ENCODE measurements at regions not wholly inside any gene's neighbourhood (a gene's known extent, or its start where the extent isn't known, plus 50 kb on each side); places are given as distances from the start of the nearest gene placed in this dataset.

DNA sequence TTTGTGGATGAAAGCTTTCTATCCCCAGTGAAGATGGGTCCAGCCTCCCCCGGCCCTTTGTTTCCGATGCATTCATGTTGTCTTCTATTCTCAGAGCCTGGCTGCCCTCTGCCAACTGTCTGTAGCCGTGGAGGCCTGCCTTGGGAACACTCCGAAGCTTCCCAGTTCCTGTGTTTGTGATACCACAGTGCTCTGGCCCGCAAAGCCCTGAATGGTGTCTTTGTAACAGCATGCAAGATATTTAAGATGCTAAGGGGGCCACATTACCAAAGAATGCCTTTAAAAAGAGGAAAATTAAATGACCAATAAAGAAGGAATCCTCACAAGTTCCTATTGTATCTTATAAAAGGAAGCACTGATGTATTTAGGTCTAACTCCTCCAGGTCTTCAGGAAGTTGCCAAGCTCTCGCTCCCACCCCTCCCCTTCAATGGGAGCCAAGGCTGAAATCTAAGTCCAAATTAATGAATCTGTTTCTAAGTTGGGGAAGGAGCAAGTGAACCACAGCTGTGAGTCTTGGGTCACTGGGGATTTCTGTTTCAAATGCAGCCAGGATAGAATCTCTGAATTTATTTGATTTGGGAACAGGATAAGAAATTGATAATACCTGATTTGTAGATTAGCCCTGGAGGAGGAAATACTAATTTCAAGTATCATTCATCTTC is 596.1 kb downstream of the QKI start:
- H3K36me3 ChIP-seq (ENCODE audit: insufficient read depth, low read length): no peaks in the 10 kb centered on the region
- intact Hi-C loops (cut with DNase I, micrococcal nuclease): no loop called here
- peaks cover 0 to 3% of the 10 kb centered on the region in 2 experiments for H3K9me3 ChIP-seq (ENCODE audit: control insufficient read depth in 1 of 2, insufficient read depth in 1 of 2, low read length in 2 of 2)
- H3K4me3 Mint-ChIP-seq: no peak overlapping the region
- TF ChIP-seq CTCF (IDR thresholded peaks at IDR 0.05): no peak
- H3K4me3 ChIP-seq (ENCODE audit: low read length): no peak overlapping the region
- H3K9me3 Mint-ChIP-seq: peaks cover 5% of the 10 kb centered on the region
- ATAC-seq (ENCODE audit: poor library complexity) (no peak), DNase-seq (no peak)
- no peaks in the 10 kb centered on the region for H3K36me3 Mint-ChIP-seq (ENCODE audit: low read depth)
- H3K27ac ChIP-seq (ENCODE audit: low read depth in 1 of 2, low read length in 2 of 2): no peak overlapping the region
- H3K27me3 ChIP-seq (ENCODE audit: control insufficient read depth in 1 of 2, insufficient read depth in 2 of 2, low read length in 2 of 2): no peaks in the 10 kb centered on the region
- no peaks in the 10 kb centered on the region for H3K27me3 Mint-ChIP-seq
- no peaks in the 10 kb centered on the region for H3K4me1 ChIP-seq (ENCODE audit: insufficient read depth, low read length)
- no peaks in the 10 kb centered on the region for H3K4me1 Mint-ChIP-seq (ENCODE audit: low read depth)
- H3K27ac Mint-ChIP-seq: no peak overlapping the region
- ChIA-PET POLR2A (no interaction called here), CTCF (no interaction called here)

DNA sequence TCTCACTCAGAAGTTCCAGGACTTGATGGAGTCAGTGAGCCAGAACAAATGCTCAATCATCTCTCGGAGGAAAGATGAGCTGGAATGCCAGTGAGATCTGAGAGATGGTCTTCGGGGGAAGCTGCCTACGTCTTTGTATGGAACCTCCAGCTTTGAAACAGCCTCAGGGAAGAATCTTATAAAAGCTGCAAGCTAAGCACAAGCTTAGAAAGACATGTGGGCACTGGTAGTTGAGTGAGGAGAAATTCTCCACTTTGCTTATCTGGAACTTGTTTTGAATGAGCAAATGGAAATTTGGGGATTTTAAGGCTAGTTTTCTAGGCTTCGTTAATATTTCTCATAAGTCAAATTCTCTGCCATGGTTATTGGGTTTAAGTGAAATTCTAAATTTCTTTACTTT is 594.4 kb downstream of the QKI start:
- POLR2A ChIA-PET: no interaction called here
- no peak for DNase-seq

DNA sequence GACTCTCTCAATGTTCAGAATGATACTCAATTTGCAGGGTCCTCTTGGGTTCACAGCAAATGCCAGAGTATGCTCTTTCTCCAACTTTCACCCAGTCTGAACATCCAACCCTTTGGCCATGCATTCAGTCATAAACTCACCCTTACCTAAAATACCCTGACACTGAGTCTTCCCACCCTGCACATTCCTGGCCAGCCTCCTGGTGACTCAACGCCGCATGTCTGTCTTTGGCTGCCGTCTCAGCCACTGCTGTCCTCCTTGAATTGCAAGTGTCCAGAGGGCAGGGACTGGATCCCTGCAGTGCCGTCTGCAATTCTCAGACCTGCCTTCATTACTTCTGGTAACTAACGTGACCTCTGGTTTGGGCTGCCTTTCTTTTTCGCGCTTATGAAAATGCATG is 593.4 kb downstream of the QKI start:
- Histone ChIP-seq H3K27me3 (ENCODE audit: control insufficient read depth in 1 of 2, insufficient read depth in 2 of 2, low read length in 2 of 2) (no peaks in the 10 kb centered on the region), H3K9me3 (ENCODE audit: control insufficient read depth in 1 of 2, insufficient read depth in 1 of 2, low read length in 2 of 2) (peaks cover 0 to 3% of the 10 kb centered on the region in 2 experiments), H3K4me1 (ENCODE audit: insufficient read depth, low read length) (no peaks in the 10 kb centered on the region), H3K4me3 (ENCODE audit: low read length) (no peak overlapping the region), H3K27ac (ENCODE audit: low read depth in 1 of 2, low read length in 2 of 2) (no peak overlapping the region), H3K36me3 (ENCODE audit: insufficient read depth, low read length) (no peaks in the 10 kb centered on the region)
- POLR2A ChIA-PET: no interaction called here
- H3K4me1 Mint-ChIP-seq (ENCODE audit: low read depth): no peaks in the 10 kb centered on the region
- H3K4me3 Mint-ChIP-seq: no peak overlapping the region
- intact Hi-C loops (cut with DNase I, micrococcal nuclease): no loop called here
- no peak overlapping the region for H3K27ac Mint-ChIP-seq
- DNase-seq (no peak), ATAC-seq (ENCODE audit: poor library complexity) (no peak)
- no peaks in the 10 kb centered on the region for H3K36me3 Mint-ChIP-seq (ENCODE audit: low read depth)
- CTCF ChIA-PET: no interaction called here
- H3K27me3 Mint-ChIP-seq: no peaks in the 10 kb centered on the region
- peaks cover 5% of the 10 kb centered on the region for H3K9me3 Mint-ChIP-seq
- no peak for TF ChIP-seq CTCF (IDR thresholded peaks at IDR 0.05)

More for the DNA sequence above, 594.4 kb downstream of the QKI start:
- Mint-ChIP-seq H3K27ac (no peak overlapping the region), H3K36me3 (ENCODE audit: low read depth) (no peaks in the 10 kb centered on the region), H3K9me3 (peaks cover 5% of the 10 kb centered on the region), H3K27me3 (no peaks in the 10 kb centered on the region), H3K4me1 (ENCODE audit: low read depth) (no peaks in the 10 kb centered on the region), H3K4me3 (no peak overlapping the region)
- CTCF ChIA-PET: no interaction called here
- no peak for ATAC-seq (ENCODE audit: poor library complexity)
- TF ChIP-seq CTCF (IDR thresholded peaks at IDR 0.05): no peak
- intact Hi-C loops (cut with DNase I, micrococcal nuclease): no loop called here
- Histone ChIP-seq H3K9me3 (ENCODE audit: control insufficient read depth in 1 of 2, insufficient read depth in 1 of 2, low read length in 2 of 2) (peaks cover 0 to 3% of the 10 kb centered on the region in 2 experiments), H3K27ac (ENCODE audit: low read depth in 1 of 2, low read length in 2 of 2) (no peak overlapping the region), H3K27me3 (ENCODE audit: control insufficient read depth in 1 of 2, insufficient read depth in 2 of 2, low read length in 2 of 2) (no peaks in the 10 kb centered on the region), H3K4me1 (ENCODE audit: insufficient read depth, low read length) (no peaks in the 10 kb centered on the region), H3K36me3 (ENCODE audit: insufficient read depth, low read length) (no peaks in the 10 kb centered on the region), H3K4me3 (ENCODE audit: low read length) (no peak overlapping the region)

All from CD4-positive, alpha-beta T cell (primary cell).